ENCODE measurements at regions not wholly inside any gene's neighbourhood (a gene's known extent, or its start where the extent isn't known, plus 50 kb on each side); places are given as distances from the start of the nearest gene placed in this dataset.

DNA sequence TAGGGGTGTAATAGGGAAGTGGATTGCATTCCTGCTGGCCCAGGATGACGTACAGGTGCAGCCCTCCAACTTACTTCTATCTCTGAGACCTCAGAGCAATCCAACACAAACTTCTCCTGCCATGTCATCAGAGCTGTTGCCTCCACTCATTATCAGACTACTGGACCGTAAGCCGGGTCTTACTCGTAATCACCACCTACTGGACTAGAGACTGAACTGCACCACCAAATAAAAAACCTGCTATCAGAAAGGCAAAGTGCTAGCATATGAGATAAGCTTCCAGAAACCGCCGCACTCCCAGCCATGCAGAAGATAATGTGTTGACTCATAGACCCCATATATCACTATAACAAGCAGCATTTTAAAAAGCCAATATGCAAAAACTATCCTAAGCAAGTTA, 102.0 kb downstream of the SLITRK1 start:
- WGBS (ENCODE audit: insufficient coverage), result 96% methylated on average over 5 of the region's 6 CpGs
- Histone ChIP-seq H3K4me1 (ENCODE audit: control insufficient read depth in 1 of 2, insufficient read depth in 2 of 2, low read length in 2 of 2) (no peaks in the 10 kb centered on the region), H3K36me3 (replicated peaks in 1 of 2; ENCODE audit: control insufficient read depth in 1 of 2, insufficient read depth in 2 of 2, low read length in 2 of 2) (no peaks in the 10 kb centered on the region), H3K9me3 (replicated peaks in 1 of 2; ENCODE audit: control insufficient read depth in 1 of 2, insufficient read depth in 1 of 2, low read length in 2 of 2) (peaks cover 9 to 13% of the 10 kb centered on the region in 2 donors), H3K4me2 (replicated peaks; ENCODE audit: extremely low read depth, low read length, poor library complexity, severe bottlenecking) (no peak overlapping the region), H3K79me2 (ENCODE audit: insufficient read depth, low read length) (no peaks in the 10 kb centered on the region), H3K9ac (ENCODE audit: insufficient read depth, low read length, poor library complexity, severe bottlenecking) (no peak overlapping the region), H2AFZ (ENCODE audit: insufficient read depth, low read depth, low read length, poor library complexity, severe bottlenecking) (no peak overlapping the region), H3K27ac (ENCODE audit: low read depth in 1 of 2, low read length in 2 of 2) (no peak overlapping the region), H4K20me1 (ENCODE audit: insufficient read depth, low read length) (no peaks in the 10 kb centered on the region), H3K4me3 (replicated peaks in 1 of 3; ENCODE audit: low read depth in 2 of 3, low read length in 3 of 3) (no peak overlapping the region), H3K27me3 (ENCODE audit: control insufficient read depth in 2 of 2, insufficient read depth in 2 of 2, low read length in 2 of 2) (no peaks in the 10 kb centered on the region)
- Mint-ChIP-seq H3K27me3 (ENCODE audit: low read depth in 3 of 3) (peaks cover 0 to 2% (median 0%) of the 10 kb centered on the region in 3 donors), H3K9me3 (peaks cover 3 to 13% (median 9%) of the 10 kb centered on the region in 7 donors), H3K36me3 (no peaks in the 10 kb centered on the region), H3K4me1 (no peaks in the 10 kb centered on the region), H3K27ac (no peak overlapping the region), H3K4me3 (no peak overlapping the region)
- TF ChIP-seq, protein P1, sequence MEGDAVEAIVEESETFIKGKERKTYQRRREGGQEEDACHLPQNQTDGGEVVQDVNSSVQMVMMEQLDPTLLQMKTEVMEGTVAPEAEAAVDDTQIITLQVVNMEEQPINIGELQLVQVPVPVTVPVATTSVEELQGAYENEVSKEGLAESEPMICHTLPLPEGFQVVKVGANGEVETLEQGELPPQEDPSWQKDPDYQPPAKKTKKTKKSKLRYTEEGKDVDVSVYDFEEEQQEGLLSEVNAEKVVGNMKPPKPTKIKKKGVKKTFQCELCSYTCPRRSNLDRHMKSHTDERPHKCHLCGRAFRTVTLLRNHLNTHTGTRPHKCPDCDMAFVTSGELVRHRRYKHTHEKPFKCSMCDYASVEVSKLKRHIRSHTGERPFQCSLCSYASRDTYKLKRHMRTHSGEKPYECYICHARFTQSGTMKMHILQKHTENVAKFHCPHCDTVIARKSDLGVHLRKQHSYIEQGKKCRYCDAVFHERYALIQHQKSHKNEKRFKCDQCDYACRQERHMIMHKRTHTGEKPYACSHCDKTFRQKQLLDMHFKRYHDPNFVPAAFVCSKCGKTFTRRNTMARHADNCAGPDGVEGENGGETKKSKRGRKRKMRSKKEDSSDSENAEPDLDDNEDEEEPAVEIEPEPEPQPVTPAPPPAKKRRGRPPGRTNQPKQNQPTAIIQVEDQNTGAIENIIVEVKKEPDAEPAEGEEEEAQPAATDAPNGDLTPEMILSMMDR (IDR thresholded peaks at IDR 0.05), result no peak
- intact Hi-C loops (cut with micrococcal nuclease), result no loop called here
- DNase-seq, result no peak

DNA sequence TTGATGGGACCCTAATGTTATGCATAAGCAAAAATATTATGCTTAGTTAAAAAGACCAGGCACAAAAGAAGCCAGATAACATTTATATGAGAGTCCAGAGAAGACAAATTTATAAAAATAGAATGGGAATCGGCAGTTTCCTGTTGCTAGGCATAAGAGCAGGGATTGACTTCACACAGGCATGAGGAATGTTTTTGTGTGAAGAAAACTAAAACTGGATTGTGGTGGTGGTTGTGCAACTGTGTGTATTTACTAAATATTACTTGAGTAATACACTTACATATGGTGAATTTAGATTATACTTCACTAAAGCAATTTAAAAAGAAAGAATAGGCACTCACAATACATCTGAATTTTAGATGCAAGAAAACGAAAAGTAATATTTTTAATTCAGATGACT, 108.3 kb downstream of the SLITRK1 start:
- Histone ChIP-seq H3K4me3 (replicated peaks in 1 of 3; ENCODE audit: low read depth in 2 of 3, low read length in 3 of 3) (no peak overlapping the region), H3K79me2 (ENCODE audit: insufficient read depth, low read length) (no peaks in the 10 kb centered on the region), H2AFZ (ENCODE audit: insufficient read depth, low read depth, low read length, poor library complexity, severe bottlenecking) (no peak overlapping the region), H3K9me3 (replicated peaks in 1 of 2; ENCODE audit: control insufficient read depth in 1 of 2, insufficient read depth in 1 of 2, low read length in 2 of 2) (no peaks in the 10 kb centered on the region), H3K4me1 (ENCODE audit: control insufficient read depth in 1 of 2, insufficient read depth in 2 of 2, low read length in 2 of 2) (no peaks in the 10 kb centered on the region), H4K20me1 (ENCODE audit: insufficient read depth, low read length) (no peaks in the 10 kb centered on the region), H3K4me2 (replicated peaks; ENCODE audit: extremely low read depth, low read length, poor library complexity, severe bottlenecking) (no peak overlapping the region), H3K27ac (ENCODE audit: low read depth in 1 of 2, low read length in 2 of 2) (no peak overlapping the region), H3K36me3 (replicated peaks in 1 of 2; ENCODE audit: control insufficient read depth in 1 of 2, insufficient read depth in 2 of 2, low read length in 2 of 2) (no peaks in the 10 kb centered on the region), H3K27me3 (ENCODE audit: control insufficient read depth in 2 of 2, insufficient read depth in 2 of 2, low read length in 2 of 2) (no peaks in the 10 kb centered on the region), H3K9ac (ENCODE audit: insufficient read depth, low read length, poor library complexity, severe bottlenecking) (no peak overlapping the region)
- Mint-ChIP-seq H3K9me3 (peaks cover 0 to 9% (median 6%) of the 10 kb centered on the region in 7 donors), H3K36me3 (no peaks in the 10 kb centered on the region), H3K27me3 (ENCODE audit: low read depth in 3 of 3) (peaks cover 0 to 4% (median 0%) of the 10 kb centered on the region in 3 donors), H3K4me1 (no peaks in the 10 kb centered on the region), H3K27ac (no peak overlapping the region), H3K4me3 (no peak overlapping the region)
- TF ChIP-seq, protein P1 (IDR thresholded peaks at IDR 0.05), result no peak
- intact Hi-C loops (cut with micrococcal nuclease), result no loop called here
- no CpG with 5 or more reads among the region's 2 CpGs for WGBS (ENCODE audit: insufficient coverage)
- DNase-seq, result no peak

Data from CD14-positive monocyte (primary cell).